ENCODE measurements at regions not wholly inside any gene's neighbourhood (a gene's known extent, or its start where the extent isn't known, plus 50 kb on each side); places are given as distances from the start of the nearest gene placed in this dataset.

- TF ChIP-seq EZH2 (IDR thresholded peaks at IDR 0.05; ENCODE audit: borderline replicate concordance, low read depth, low read length, poor library complexity, severe bottlenecking) (no peak), CTCF (conservative IDR thresholded peaks at IDR 0.05; ENCODE audit: low read depth, low read length) (no peak)
These were observed 52.2 kb upstream of the DIO3 start for GRCh38 chr14:101508948-101509729.

Data from A673 (cell line).